GM23338 (cell line): ENCODE measurements at regions not wholly inside any gene's neighbourhood (a gene's known extent, or its start where the extent isn't known, plus 50 kb on each side); places are given as distances from the start of the nearest gene placed in this dataset.

Experiments used
- ATAC-seq: fragments of 200-7000 bp; cut with Tn5 transposase; 3 replicates; pipeline ENCODE4 v1.9.1; 2020
- DNase-seq: peaks from one replicate; pipeline ENCODE4 v3.0.0-alpha.2; 2015; ENCODE audit warnings: low spot score
- H2AFZ ChIP-seq: fragments of 200-600 bp; sonication (generic); 2 replicates; pipeline ENCODE4 v1.8.0; 2016; ENCODE audit warnings: antibody characterized with exemption, mild to moderate bottlenecking, moderate library complexity
- H3F3A ChIP-seq: fragments of 200-600 bp; sonication (generic); replicated peaks from 2 replicates; pipeline ENCODE4 v1.8.0; 2017; ENCODE audit warnings: antibody characterized with exemption, mixed run types, low read depth
- H3K27ac ChIP-seq: fragments of 200-600 bp; sonication (generic); 2 replicates; pipeline ENCODE4 v1.6.1; 2016; ENCODE audit warnings: low read depth
- H3K27me3 ChIP-seq: fragments of 200-600 bp; sonication (generic); 2 replicates; pipeline ENCODE4 v1.8.0; 2016; ENCODE audit warnings: mild to moderate bottlenecking, mixed run types, moderate library complexity; ENCODE audit not compliant: insufficient read depth
- H3K36me3 ChIP-seq: fragments of 200-600 bp; sonication (generic); 2 replicates; pipeline ENCODE4 v1.8.0; 2016; ENCODE audit warnings: mild to moderate bottlenecking; ENCODE audit not compliant: insufficient read depth
- H3K4me1 ChIP-seq: fragments of 200-600 bp; sonication (generic); 2 replicates; pipeline ENCODE4 v1.8.0; 2016; ENCODE audit warnings: mild to moderate bottlenecking, moderate library complexity; ENCODE audit not compliant: insufficient read depth
- H3K4me2 ChIP-seq: fragments of 200-600 bp; sonication (generic); 2 replicates; pipeline ENCODE4 v1.7.1; 2017; ENCODE audit warnings: mixed run types
- H3K4me3 ChIP-seq: fragments of 200-600 bp; sonication (generic); 2 replicates; pipeline ENCODE4 v1.6.1; 2016; ENCODE audit warnings: mixed run types
- H3K79me2 ChIP-seq: fragments of 200-600 bp; sonication (generic); replicated peaks from 2 replicates; pipeline ENCODE4 v1.8.0; 2017; ENCODE audit warnings: mild to moderate bottlenecking; ENCODE audit not compliant: insufficient read depth
- H3K9me2 ChIP-seq: fragments of 200-600 bp; sonication (generic); 2 replicates; pipeline ENCODE4 v1.8.0; 2017; ENCODE audit not compliant: insufficient read depth
- H4K20me1 ChIP-seq: fragments of 200-600 bp; sonication (generic); replicated peaks from 2 replicates; pipeline ENCODE4 v1.8.0; 2017; ENCODE audit warnings: mild to moderate bottlenecking; ENCODE audit not compliant: insufficient read depth
- H3K27ac Mint-ChIP-seq: 2 replicates; pipeline ENCODE4 v1.8.0; 2020; ENCODE audit warnings: inconsistent platforms, mild to moderate bottlenecking, moderate library complexity, mixed read lengths
- H3K27me3 Mint-ChIP-seq: 3 replicates; pipeline ENCODE4 v1.8.0; 2022; ENCODE audit warnings: low read depth, mild to moderate bottlenecking, moderate library complexity, mixed read lengths, inconsistent platforms; ENCODE audit not compliant: insufficient read depth, poor library complexity
- H3K36me3 Mint-ChIP-seq: 3 replicates; pipeline ENCODE4 v1.8.0; 2021; ENCODE audit warnings: low read depth, mild to moderate bottlenecking, inconsistent platforms, moderate library complexity, mixed read lengths
- H3K4me1 Mint-ChIP-seq: 3 replicates; pipeline ENCODE4 v1.8.0; 2020; ENCODE audit warnings: mild to moderate bottlenecking, inconsistent platforms, mixed read lengths
- H3K4me3 Mint-ChIP-seq: 3 replicates; pipeline ENCODE4 v1.8.0; 2021; ENCODE audit warnings: moderate library complexity, mild to moderate bottlenecking, inconsistent platforms, mixed read lengths
- H3K9me3 Mint-ChIP-seq: 3 replicates; pipeline ENCODE4 v1.8.0; 2020; ENCODE audit warnings: moderate library complexity, mild to moderate bottlenecking, inconsistent platforms, mixed read lengths
- CREB1 ChIP-seq: fragments of 250-450 bp; sonication (Bioruptor Pico); IDR thresholded peaks from 2 replicates; pipeline ENCODE4 v1.5.0; 2020; ENCODE audit warnings: low read depth, mild to moderate bottlenecking, moderate library complexity
- ETS1 ChIP-seq: IDR thresholded peaks from 2 replicates; pipeline ENCODE4 v1.6.1; 2016; ENCODE audit warnings: antibody characterized with exemption
- EZH2 ChIP-seq: fragments of 200-600 bp; sonication (generic); IDR thresholded peaks from one replicate; pipeline ENCODE4 v1.8.0; 2017; ENCODE audit warnings: antibody characterized with exemption, mild to moderate bottlenecking, low read depth; ENCODE audit not compliant: unreplicated experiment
- EZH2phosphoT487 ChIP-seq: fragments of 200-600 bp; sonication (generic); IDR thresholded peaks from one replicate; pipeline ENCODE4 v1.8.1; 2018; ENCODE audit warnings: antibody characterized with exemption; ENCODE audit not compliant: unreplicated experiment
- NANOG ChIP-seq: IDR thresholded peaks from 2 replicates; pipeline ENCODE4 v1.6.1; 2016; ENCODE audit warnings: antibody characterized with exemption, borderline replicate concordance
- POLR2AphosphoS5 ChIP-seq: IDR thresholded peaks from 2 replicates; pipeline ENCODE4 v1.6.1; 2016; ENCODE audit warnings: antibody characterized with exemption, low read depth
- STAT1 ChIP-seq: IDR thresholded peaks from one replicate; pipeline ENCODE4 v1.6.1; 2016; ENCODE audit warnings: antibody characterized with exemption; ENCODE audit not compliant: unreplicated experiment
- ZNF462 ChIP-seq: fragments of 250-450 bp; sonication (Bioruptor Pico); IDR thresholded peaks from 2 replicates; pipeline ENCODE4 v1.5.0; 2020; ENCODE audit warnings: mild to moderate bottlenecking, moderate library complexity
- TF ChIP-seq, protein P1 (sequence below), 2 experiments: fragments of 200-600 bp in 1 of 2; sonication (generic) in 1 of 2; conservative IDR thresholded peaks; 2 replicates each; pipeline versions ENCODE4 v1.5.1 to v1.6.1; 2016 to 2017; ENCODE audit warnings: antibody characterized with exemption in 2 of 2, low read depth in 2 of 2, mild to moderate bottlenecking in 2 of 2, moderate library complexity in 1 of 2

DNA sequence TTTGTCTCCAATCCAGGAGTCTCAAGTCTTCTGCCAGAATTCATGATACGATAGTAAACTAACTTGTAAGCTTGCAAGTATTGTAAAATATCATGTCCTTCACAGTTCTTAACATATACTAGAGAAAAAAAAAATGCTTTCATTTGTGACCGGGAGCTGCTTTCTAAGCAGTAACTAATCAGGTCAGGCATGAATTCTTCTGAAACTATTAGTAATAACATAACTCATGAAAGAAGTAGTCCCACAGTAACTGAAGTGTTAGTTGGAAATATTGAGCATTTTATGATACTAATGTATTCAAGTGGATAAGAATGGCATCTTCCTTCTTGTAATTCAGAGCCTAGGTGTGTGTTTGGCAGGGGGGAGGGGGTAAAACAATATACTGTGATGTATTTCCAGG, 665.6 kb downstream of the DNAJB9 start:
- Histone ChIP-seq H3K27me3 (no peaks in the 10 kb centered on the region), H3K9me2 (no peaks in the 10 kb centered on the region), H3K79me2 (no peaks in the 10 kb centered on the region), H3K4me2 (no peak overlapping the region), H4K20me1 (no peaks in the 10 kb centered on the region), H3K4me1 (peaks cover 9% of the 10 kb centered on the region), H3F3A (no peaks in the 10 kb centered on the region), H2AFZ (no peak overlapping the region), H3K36me3 (no peaks in the 10 kb centered on the region), H3K4me3 (no peak overlapping the region), H3K27ac (no peak overlapping the region)
- TF ChIP-seq POLR2AphosphoS5 (no peak), STAT1 (no peak), ETS1 (no peak), EZH2phosphoT487 (no peak), NANOG (no peak), ZNF462 (CRISPR knock-in tag) (no peak), CREB1 (no peak), EZH2 (no peak)
- TF ChIP-seq, protein P1, sequence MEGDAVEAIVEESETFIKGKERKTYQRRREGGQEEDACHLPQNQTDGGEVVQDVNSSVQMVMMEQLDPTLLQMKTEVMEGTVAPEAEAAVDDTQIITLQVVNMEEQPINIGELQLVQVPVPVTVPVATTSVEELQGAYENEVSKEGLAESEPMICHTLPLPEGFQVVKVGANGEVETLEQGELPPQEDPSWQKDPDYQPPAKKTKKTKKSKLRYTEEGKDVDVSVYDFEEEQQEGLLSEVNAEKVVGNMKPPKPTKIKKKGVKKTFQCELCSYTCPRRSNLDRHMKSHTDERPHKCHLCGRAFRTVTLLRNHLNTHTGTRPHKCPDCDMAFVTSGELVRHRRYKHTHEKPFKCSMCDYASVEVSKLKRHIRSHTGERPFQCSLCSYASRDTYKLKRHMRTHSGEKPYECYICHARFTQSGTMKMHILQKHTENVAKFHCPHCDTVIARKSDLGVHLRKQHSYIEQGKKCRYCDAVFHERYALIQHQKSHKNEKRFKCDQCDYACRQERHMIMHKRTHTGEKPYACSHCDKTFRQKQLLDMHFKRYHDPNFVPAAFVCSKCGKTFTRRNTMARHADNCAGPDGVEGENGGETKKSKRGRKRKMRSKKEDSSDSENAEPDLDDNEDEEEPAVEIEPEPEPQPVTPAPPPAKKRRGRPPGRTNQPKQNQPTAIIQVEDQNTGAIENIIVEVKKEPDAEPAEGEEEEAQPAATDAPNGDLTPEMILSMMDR (conservative IDR thresholded peaks at IDR 0.05; ENCODE audit: low read depth in 2 of 2), result no peak
- DNase-seq (no peak), ATAC-seq (no peak)
- Mint-ChIP-seq H3K36me3 (peaks cover 11% of the 10 kb centered on the region; the same call in 2 of the 3 replicates), H3K27ac (no peak overlapping the region), H3K27me3 (peaks cover 2% of the 10 kb centered on the region), H3K4me3 (no peak overlapping the region), H3K4me1 (peaks cover 11% of the 10 kb centered on the region; the same call in 2 of the 3 replicates), H3K9me3 (peaks cover 20% of the 10 kb centered on the region)
